Anterior cingulate cortex (tissue), 58 donors: ENCODE measurements at regions not wholly inside any gene's neighbourhood (a gene's known extent, or its start where the extent isn't known, plus 50 kb on each side); places are given as distances from the start of the nearest gene placed in this dataset.

Experiments used
- DNase-seq, 58 donors: peaks; one replicate each; lab custom pipeline; 2025; lab: John Stamatoyannopoulos, UW

GRCh38 chr10:94274142-94274787 is 88.5 kb downstream of the NOC3L start:
- DNase-seq, result no peak

GRCh38 chr10:94276140-94276539 is 86.6 kb downstream of the NOC3L start:
- DNase-seq, result no peak

GRCh38 chr10:94277450-94277849 is 85.3 kb downstream of the NOC3L start:
- DNase-seq, result no peak

- DNase-seq, result peak in 25 of 58 donors; percentile 2 to 36 (median 11)
Measured at GRCh38 chr10:94279835-94280709, 82.7 kb downstream of the NOC3L start.

GRCh38 chr10:94281654-94282053 is 81.1 kb downstream of the NOC3L start:
- DNase-seq, result no peak

- DNase-seq, result no peak
Measured at GRCh38 chr10:94282369-94282768, 80.4 kb downstream of the NOC3L start.
